Fibroblast of lung (primary cell): ENCODE measurements at regions not wholly inside any gene's neighbourhood (a gene's known extent, or its start where the extent isn't known, plus 50 kb on each side); places are given as distances from the start of the nearest gene placed in this dataset.

Experiments used
- DNase-seq, 2 donors: peaks; one replicate each; pipeline versions ENCODE4 v3.0.0 to v3.0.0-alpha.2; 2010; ENCODE audit warnings: low read depth in 2 of 2
- H2AFZ ChIP-seq: 2 replicates; pipeline ENCODE4 v1.5.1; 2012; ENCODE audit warnings: low read length, control low read depth, inconsistent platforms
- H3K27ac ChIP-seq: 2 replicates; pipeline ENCODE4 v1.5.1; 2011; ENCODE audit warnings: low read length, control low read depth; ENCODE audit not compliant: insufficient read depth
- H3K27me3 ChIP-seq: 2 replicates; pipeline ENCODE4 v1.5.1; 2011; ENCODE audit warnings: mild to moderate bottlenecking, low read length; ENCODE audit not compliant: control insufficient read depth, insufficient read depth
- H3K36me3 ChIP-seq: 2 replicates; pipeline ENCODE4 v1.5.1; 2011; ENCODE audit warnings: low read length; ENCODE audit not compliant: control insufficient read depth, insufficient read depth
- H3K4me1 ChIP-seq: 2 replicates; pipeline ENCODE4 v1.5.1; 2011; ENCODE audit warnings: low read length; ENCODE audit not compliant: control insufficient read depth, insufficient read depth; ENCODE audit errors: extremely low read depth
- H3K4me2 ChIP-seq: 2 replicates; pipeline ENCODE4 v1.5.1; 2011; ENCODE audit warnings: low read length, control low read depth; ENCODE audit not compliant: insufficient read depth; ENCODE audit errors: extremely low read depth
- H3K4me3 ChIP-seq, 4 experiments: fragments of 200-600 bp in 1 of 4; sonication (generic) in 1 of 4; replicated peaks in 1 of 4; 2 replicates each; pipeline ENCODE4 v1.5.1; 2011 to 2016; ENCODE audit warnings: low read length in 4 of 4, low read depth in 3 of 4, mild to moderate bottlenecking in 3 of 4, control low read depth in 2 of 4, inconsistent platforms in 1 of 4, mixed read lengths in 1 of 4; ENCODE audit not compliant: insufficient read depth in 1 of 4; ENCODE audit errors: control extremely low read depth in 1 of 4
- H3K79me2 ChIP-seq: 2 replicates; pipeline ENCODE4 v1.5.1; 2012; ENCODE audit warnings: mild to moderate bottlenecking, low read length, inconsistent platforms; ENCODE audit not compliant: control insufficient read depth, insufficient read depth
- H3K9ac ChIP-seq: 2 replicates; pipeline ENCODE4 v1.5.1; 2011; ENCODE audit warnings: mild to moderate bottlenecking, low read length, control low read depth; ENCODE audit not compliant: insufficient read depth
- H3K9me3 ChIP-seq: 2 replicates; pipeline ENCODE4 v1.5.1; 2012; ENCODE audit warnings: low read depth, low read length; ENCODE audit not compliant: control insufficient read depth, insufficient read depth
- H4K20me1 ChIP-seq: 2 replicates; pipeline ENCODE4 v1.5.1; 2011; ENCODE audit warnings: low read length; ENCODE audit not compliant: control insufficient read depth, insufficient read depth; ENCODE audit errors: extremely low read depth
- CTCF ChIP-seq, 2 donors: IDR thresholded peaks in 1 of 2; conservative IDR thresholded peaks in 1 of 2; 1 replicate in 1 of 2; 2 replicates in 1 of 2; pipeline ENCODE4 v1.5.1; 2011 to 2012; ENCODE audit warnings: low read length in 2 of 2, control low read depth in 1 of 2, inconsistent platforms in 1 of 2, low read depth in 1 of 2, mild to moderate bottlenecking in 1 of 2
- EZH2 ChIP-seq: IDR thresholded peaks from 2 replicates; pipeline ENCODE4 v1.5.1; 2012; ENCODE audit warnings: low read length, control low read depth, mild to moderate bottlenecking; ENCODE audit errors: missing control alignments

- Histone ChIP-seq H3K9me3 (no peaks in the 10 kb centered on the region), H3K4me3 (no peak overlapping the region), H3K9ac (no peak overlapping the region), H4K20me1 (no peaks in the 10 kb centered on the region), H3K27ac (no peak overlapping the region), H3K27me3 (no peaks in the 10 kb centered on the region), H3K79me2 (no peaks in the 10 kb centered on the region), H3K4me2 (no peak overlapping the region), H3K4me1 (no peaks in the 10 kb centered on the region), H2AFZ (no peak overlapping the region), H3K36me3 (no peaks in the 10 kb centered on the region)
- TF ChIP-seq EZH2 (no peak), CTCF (conservative IDR thresholded peaks at IDR 0.05 in 1 of 2, IDR thresholded peaks at IDR 0.05 in 1 of 2; ENCODE audit: low read depth in 1 of 2, low read length in 2 of 2) (no peak)
- no peak for DNase-seq
Measured at GRCh38 chr7:41621953-41622831, 80.7 kb downstream of the INHBA start.

- Histone ChIP-seq H3K27ac (no peak overlapping the region), H3K27me3 (no peaks in the 10 kb centered on the region), H3K79me2 (no peaks in the 10 kb centered on the region), H3K4me3 (no peak overlapping the region), H3K9me3 (no peaks in the 10 kb centered on the region), H3K36me3 (no peaks in the 10 kb centered on the region), H2AFZ (no peak overlapping the region), H3K9ac (no peak overlapping the region), H3K4me1 (no peaks in the 10 kb centered on the region), H4K20me1 (no peaks in the 10 kb centered on the region), H3K4me2 (no peak overlapping the region)
- no peak for DNase-seq
- TF ChIP-seq CTCF (conservative IDR thresholded peaks at IDR 0.05 in 1 of 2, IDR thresholded peaks at IDR 0.05 in 1 of 2; ENCODE audit: low read depth in 1 of 2, low read length in 2 of 2), result no peak
Measured at GRCh38 chr7:41617987-41618386, 84.9 kb downstream of the INHBA start.

- H3K9me3 ChIP-seq, result no peaks in the 10 kb centered on the region
- H2AFZ ChIP-seq, result no peak overlapping the region
- TF ChIP-seq EZH2 (no peak), CTCF (conservative IDR thresholded peaks at IDR 0.05 in 1 of 2, IDR thresholded peaks at IDR 0.05 in 1 of 2; ENCODE audit: low read depth in 1 of 2, low read length in 2 of 2) (no peak)
Measured at GRCh38 chr7:41612798-41613197, 90.1 kb downstream of the INHBA start.

More at GRCh38 chr7:41612798-41613197, 90.1 kb downstream of the INHBA start:
- DNase-seq, result no peak
- no peaks in the 10 kb centered on the region for H3K79me2 ChIP-seq
- no peaks in the 10 kb centered on the region for H3K36me3 ChIP-seq
- no peaks in the 10 kb centered on the region for H3K4me1 ChIP-seq
- no peak overlapping the region for H3K27ac ChIP-seq
- H3K27me3 ChIP-seq, result no peaks in the 10 kb centered on the region
- no peaks in the 10 kb centered on the region for H4K20me1 ChIP-seq
- no peak overlapping the region for H3K9ac ChIP-seq
- H3K4me2 ChIP-seq, result no peak overlapping the region
- no peak overlapping the region for H3K4me3 ChIP-seq
